NOMO-1 treated with dmso at 0.1 percent for 144 hours (cell line): ENCODE measurements at regions not wholly inside any gene's neighbourhood (a gene's known extent, or its start where the extent isn't known, plus 50 kb on each side); places are given as distances from the start of the nearest gene placed in this dataset.

Source experiments
- DNase-seq: peaks from one replicate; lab custom pipeline; 2025; ENCODE audit not compliant: unreplicated experiment; lab: John Stamatoyannopoulos, UW

- no peak for DNase-seq
These were observed 83.6 kb downstream of the HPGD start for GRCh38 chr4:174438711-174439110.

- no peak for DNase-seq
These were observed 84.5 kb downstream of the HPGD start for GRCh38 chr4:174437749-174438148.

- DNase-seq: no peak
These were observed 85.0 kb downstream of the HPGD start for GRCh38 chr4:174437324-174437723.

- DNase-seq: no peak
These were observed 85.9 kb downstream of the HPGD start for GRCh38 chr4:174436377-174436776.

- no peak for DNase-seq
These were observed 86.3 kb downstream of the HPGD start for GRCh38 chr4:174435974-174436373.

GRCh38 chr4:174434455-174434854, 87.8 kb downstream of the HPGD start:
- no peak for DNase-seq

- DNase-seq: no peak
These were observed 91.7 kb downstream of the HPGD start for GRCh38 chr4:174430576-174430975.

GRCh38 chr4:174429701-174430410, 92.4 kb downstream of the HPGD start:
- DNase-seq: no peak

GRCh38 chr4:174427571-174428140, 94.6 kb downstream of the HPGD start:
- DNase-seq: peak; percentile 62

GRCh38 chr4:174425669-174426068, 96.6 kb downstream of the HPGD start:
- DNase-seq: no peak

GRCh38 chr4:174423257-174423944, 98.9 kb downstream of the HPGD start:
- DNase-seq: peak; percentile 41

GRCh38 chr4:174422893-174423256, 99.4 kb downstream of the HPGD start:
- DNase-seq: peak; percentile 18

GRCh38 chr4:174420316-174420715, 102.0 kb downstream of the HPGD start:
- no peak for DNase-seq

GRCh38 chr4:174418640-174419212, 103.6 kb downstream of the HPGD start:
- no peak for DNase-seq

GRCh38 chr4:174408841-174409552, 113.3 kb downstream of the HPGD start:
- DNase-seq: no peak

GRCh38 chr4:174406383-174406782, 115.9 kb downstream of the HPGD start:
- no peak for DNase-seq

GRCh38 chr4:174405923-174406322, 116.4 kb downstream of the HPGD start:
- no peak for DNase-seq

- DNase-seq: no peak
These were observed 117.6 kb downstream of the HPGD start for GRCh38 chr4:174404677-174405076.

- DNase-seq: no peak
These were observed 119.1 kb downstream of the HPGD start for GRCh38 chr4:174403177-174403543.

- DNase-seq: no peak
These were observed 118.9 kb downstream of the CEP44 start for GRCh38 chr4:174402470-174403176.
